ENCODE measurements at regions not wholly inside any gene's neighbourhood (a gene's known extent, or its start where the extent isn't known, plus 50 kb on each side); places are given as distances from the start of the nearest gene placed in this dataset.

GRCh38 chr2:56985609-56986008 is 801.8 kb downstream of the CCDC85A start:
- H3K14ac ChIP-seq (ENCODE audit: low read length): no peak overlapping the region
- no peak overlapping the region for H3K4me3 ChIP-seq (ENCODE audit: low read depth, low read length)
- H3K23ac ChIP-seq (ENCODE audit: low read length): no peak overlapping the region
- H3K27ac ChIP-seq (ENCODE audit: low read depth, low read length): no peak overlapping the region
- H3K27me3 ChIP-seq (ENCODE audit: insufficient read depth, low read length): no peaks in the 10 kb centered on the region
- DNase-seq: no peak
- no peaks in the 10 kb centered on the region for H3K4me1 ChIP-seq (ENCODE audit: control insufficient read depth in 1 of 2, insufficient read depth in 2 of 2, low read length in 2 of 2)
- no peak overlapping the region for H2AFZ ChIP-seq (ENCODE audit: insufficient read depth, low read length, poor library complexity)
- H3K9ac ChIP-seq (ENCODE audit: low read length): no peak overlapping the region
- no peak overlapping the region for H2BK120ac ChIP-seq (ENCODE audit: insufficient read depth, low read length, poor library complexity)
- no peaks in the 10 kb centered on the region for H3K79me1 ChIP-seq (ENCODE audit: low read length)
- no peak overlapping the region for H4K8ac ChIP-seq (ENCODE audit: low read depth, low read length)
- no peak overlapping the region for H3K4me2 ChIP-seq (ENCODE audit: low read length)
- H4K91ac ChIP-seq (ENCODE audit: low read depth, low read length): no peak overlapping the region
- H2BK12ac ChIP-seq (ENCODE audit: low read length): no peak overlapping the region
- H3K36me3 ChIP-seq (ENCODE audit: control insufficient read depth in 1 of 2, insufficient read depth in 2 of 2, low read length in 2 of 2): no peaks in the 10 kb centered on the region
- no peak overlapping the region for H4K12ac ChIP-seq (ENCODE audit: low read depth, low read length)
- no peak overlapping the region for H2AK5ac ChIP-seq (ENCODE audit: low read length)
- H3K4ac ChIP-seq (ENCODE audit: low read depth, low read length): no peak overlapping the region
- H3K79me2 ChIP-seq (ENCODE audit: control insufficient read depth, insufficient read depth, low read length, poor library complexity): no peaks in the 10 kb centered on the region
- no peak overlapping the region for H3K18ac ChIP-seq (ENCODE audit: low read length)
- no peaks in the 10 kb centered on the region for H3K9me3 ChIP-seq (ENCODE audit: insufficient read depth, low read depth, low read length)
- no peak overlapping the region for H2BK5ac ChIP-seq (ENCODE audit: low read depth, low read length, poor library complexity)

- Histone ChIP-seq H3K27ac (ENCODE audit: low read depth, low read length) (no peak overlapping the region), H3K9ac (ENCODE audit: low read length) (no peak overlapping the region), H3K23ac (ENCODE audit: low read length) (no peak overlapping the region), H4K91ac (ENCODE audit: low read depth, low read length) (no peak overlapping the region), H2AFZ (ENCODE audit: insufficient read depth, low read length, poor library complexity) (no peak overlapping the region), H4K8ac (ENCODE audit: low read depth, low read length) (no peak overlapping the region), H2BK12ac (ENCODE audit: low read length) (no peak overlapping the region), H3K27me3 (ENCODE audit: insufficient read depth, low read length) (no peaks in the 10 kb centered on the region), H4K12ac (ENCODE audit: low read depth, low read length) (no peak overlapping the region), H3K4me1 (ENCODE audit: control insufficient read depth in 1 of 2, insufficient read depth in 2 of 2, low read length in 2 of 2) (no peaks in the 10 kb centered on the region), H3K79me2 (ENCODE audit: control insufficient read depth, insufficient read depth, low read length, poor library complexity) (no peaks in the 10 kb centered on the region), H2BK5ac (ENCODE audit: low read depth, low read length, poor library complexity) (no peak overlapping the region), H3K14ac (ENCODE audit: low read length) (no peak overlapping the region), H3K18ac (ENCODE audit: low read length) (no peak overlapping the region), H3K9me3 (ENCODE audit: insufficient read depth, low read depth, low read length) (peaks cover 5% of the 10 kb centered on the region), H2BK120ac (ENCODE audit: insufficient read depth, low read length, poor library complexity) (no peak overlapping the region), H3K79me1 (ENCODE audit: low read length) (no peaks in the 10 kb centered on the region), H3K36me3 (ENCODE audit: control insufficient read depth in 1 of 2, insufficient read depth in 2 of 2, low read length in 2 of 2) (no peaks in the 10 kb centered on the region), H2AK5ac (ENCODE audit: low read length) (no peak overlapping the region), H3K4me3 (ENCODE audit: low read depth, low read length) (no peak overlapping the region), H3K4me2 (ENCODE audit: low read length) (no peak overlapping the region), H3K4ac (ENCODE audit: low read depth, low read length) (no peak overlapping the region)
- DNase-seq: no peak
- WGBS (ENCODE audit: extremely low coverage, insufficient coverage, insufficient read length): no CpG with 5 or more reads among the region's 6 CpGs
Observed at GRCh38 chr2:57022496-57022895, 838.7 kb downstream of the CCDC85A start.

- Histone ChIP-seq H2BK120ac (ENCODE audit: insufficient read depth, low read length, poor library complexity) (no peak overlapping the region), H3K23ac (ENCODE audit: low read length) (no peak overlapping the region), H3K9ac (ENCODE audit: low read length) (no peak overlapping the region), H3K36me3 (ENCODE audit: control insufficient read depth in 1 of 2, insufficient read depth in 2 of 2, low read length in 2 of 2) (no peaks in the 10 kb centered on the region), H3K14ac (ENCODE audit: low read length) (no peak overlapping the region), H3K4me1 (ENCODE audit: control insufficient read depth in 1 of 2, insufficient read depth in 2 of 2, low read length in 2 of 2) (no peaks in the 10 kb centered on the region), H3K18ac (ENCODE audit: low read length) (no peak overlapping the region), H4K12ac (ENCODE audit: low read depth, low read length) (no peak overlapping the region), H4K8ac (ENCODE audit: low read depth, low read length) (no peak overlapping the region), H2BK12ac (ENCODE audit: low read length) (no peak overlapping the region), H2AFZ (ENCODE audit: insufficient read depth, low read length, poor library complexity) (no peak overlapping the region), H2BK5ac (ENCODE audit: low read depth, low read length, poor library complexity) (no peak overlapping the region), H4K91ac (ENCODE audit: low read depth, low read length) (no peak overlapping the region), H2AK5ac (ENCODE audit: low read length) (no peak overlapping the region), H3K4me2 (ENCODE audit: low read length) (no peak overlapping the region), H3K9me3 (ENCODE audit: insufficient read depth, low read depth, low read length) (no peaks in the 10 kb centered on the region), H3K79me1 (ENCODE audit: low read length) (no peaks in the 10 kb centered on the region), H3K27me3 (ENCODE audit: insufficient read depth, low read length) (no peaks in the 10 kb centered on the region), H3K79me2 (ENCODE audit: control insufficient read depth, insufficient read depth, low read length, poor library complexity) (no peaks in the 10 kb centered on the region), H3K27ac (ENCODE audit: low read depth, low read length) (no peak overlapping the region), H3K4ac (ENCODE audit: low read depth, low read length) (no peak overlapping the region), H3K4me3 (ENCODE audit: low read depth, low read length) (no peak overlapping the region)
- WGBS (ENCODE audit: extremely low coverage, insufficient coverage, insufficient read length): no CpG with 5 or more reads among the region's 4 CpGs
- DNase-seq: no peak
Observed at GRCh38 chr2:57044931-57045635, 861.3 kb downstream of the CCDC85A start.

- no peaks in the 10 kb centered on the region for H3K79me2 ChIP-seq (ENCODE audit: control insufficient read depth, insufficient read depth, low read length, poor library complexity)
- no peak overlapping the region for H3K23ac ChIP-seq (ENCODE audit: low read length)
- no peak overlapping the region for H3K4me2 ChIP-seq (ENCODE audit: low read length)
- H3K4me3 ChIP-seq (ENCODE audit: low read depth, low read length): no peak overlapping the region
- no peak overlapping the region for H2AK5ac ChIP-seq (ENCODE audit: low read length)
- H3K9me3 ChIP-seq (ENCODE audit: insufficient read depth, low read depth, low read length): no peaks in the 10 kb centered on the region
- H2BK5ac ChIP-seq (ENCODE audit: low read depth, low read length, poor library complexity): no peak overlapping the region
- no peak for DNase-seq
- H3K27me3 ChIP-seq (ENCODE audit: insufficient read depth, low read length): no peaks in the 10 kb centered on the region
- H2AFZ ChIP-seq (ENCODE audit: insufficient read depth, low read length, poor library complexity): no peak overlapping the region
- H3K18ac ChIP-seq (ENCODE audit: low read length): no peak overlapping the region
- H3K4ac ChIP-seq (ENCODE audit: low read depth, low read length): no peak overlapping the region
- WGBS (ENCODE audit: extremely low coverage, insufficient coverage, insufficient read length): no CpG with 5 or more reads among the region's 3 CpGs
- no peaks in the 10 kb centered on the region for H3K36me3 ChIP-seq (ENCODE audit: control insufficient read depth in 1 of 2, insufficient read depth in 2 of 2, low read length in 2 of 2)
- no peak overlapping the region for H4K8ac ChIP-seq (ENCODE audit: low read depth, low read length)
- H4K12ac ChIP-seq (ENCODE audit: low read depth, low read length): no peak overlapping the region
- H2BK12ac ChIP-seq (ENCODE audit: low read length): no peak overlapping the region
- no peak overlapping the region for H3K14ac ChIP-seq (ENCODE audit: low read length)
- no peak overlapping the region for H3K9ac ChIP-seq (ENCODE audit: low read length)
- no peak overlapping the region for H4K91ac ChIP-seq (ENCODE audit: low read depth, low read length)
- no peaks in the 10 kb centered on the region for H3K4me1 ChIP-seq (ENCODE audit: control insufficient read depth in 1 of 2, insufficient read depth in 2 of 2, low read length in 2 of 2)
- no peak overlapping the region for H2BK120ac ChIP-seq (ENCODE audit: insufficient read depth, low read length, poor library complexity)
- no peak overlapping the region for H3K27ac ChIP-seq (ENCODE audit: low read depth, low read length)
- no peaks in the 10 kb centered on the region for H3K79me1 ChIP-seq (ENCODE audit: low read length)
Observed at GRCh38 chr2:57049273-57049672, 865.5 kb downstream of the CCDC85A start.
